HCT116 (cell line): ENCODE measurements at regions not wholly inside any gene's neighbourhood (a gene's known extent, or its start where the extent isn't known, plus 50 kb on each side); places are given as distances from the start of the nearest gene placed in this dataset.

Source experiments
- ATAC-seq: fragments of 200-7000 bp; cut with Tn5 transposase; 2 replicates; pipeline ENCODE4 v1.9.1; 2020; ENCODE audit warnings: mild to moderate bottlenecking, moderate library complexity
- BruUV-seq: library from RNA; stranded (reverse); fragments of 400-500 nt; replicated peaks from 2 replicates; lab custom pipeline; 2021; lab: Mats Ljungman, UMichigan
- CTCF ChIA-PET: fragments of 300-600 bp; sonication (Branson Sonifier 250); formaldehyde crosslinking; loops from one replicate; lab custom pipeline; 2021; ENCODE audit warnings: antibody characterized with exemption; lab: Charles Lee
- POLR2A ChIA-PET: fragments of 300-600, 350-600 bp; sonication (Branson Sonifier 250); formaldehyde crosslinking; loops from one replicate; lab custom pipeline; 2021; ENCODE audit warnings: antibody characterized with exemption; lab: Charles Lee
- RAD21 ChIA-PET, 2 experiments: fragments of 300-600 bp; sonication (Branson Sonifier 250); formaldehyde crosslinking; loops; one replicate each; lab custom pipeline; 2023; ENCODE audit warnings: low total read pairs in 2 of 2; ENCODE audit not compliant: uncharacterized antibody in 2 of 2, unreplicated experiment in 2 of 2, low non-redundant PET in 1 of 2; lab: Charles Lee
- DNase-seq: peaks from one replicate; pipeline ENCODE4 v3.0.0-alpha.2; 2010; ENCODE audit warnings: low read depth, low spot score
- H2AFZ ChIP-seq: fragments of 200-600 bp; shearing (Covaris generic), sonication (generic); 2 replicates; pipeline ENCODE4 v1.6.1; 2017; ENCODE audit warnings: low read depth, mixed run types, mixed read lengths, antibody characterized with exemption, low read length; ENCODE audit not compliant: poor library complexity, severe bottlenecking
- H3K27ac ChIP-seq: 2 replicates; pipeline ENCODE4 v1.5.1; 2012; ENCODE audit warnings: low read depth, low read length
- H3K27me3 ChIP-seq: fragments of 200-600 bp; sonication (generic); 2 replicates; pipeline ENCODE4 v1.6.1; 2016; ENCODE audit warnings: mixed run types, low read length, mixed read lengths; ENCODE audit not compliant: insufficient read depth
- H3K36me3 ChIP-seq, 2 experiments: fragments of 200-500 bp in 1 of 2; fragments of 200-600 bp in 1 of 2; sonication (Bioruptor generic) in 1 of 2; sonication (generic) in 1 of 2; 2 replicates each; pipeline versions ENCODE4 v1.5.1 to v1.6.1; 2014 to 2016; ENCODE audit warnings: low read length in 2 of 2, inconsistent platforms in 1 of 2, mixed read lengths in 1 of 2, mixed run types in 1 of 2; ENCODE audit not compliant: insufficient read depth in 2 of 2, control insufficient read depth in 1 of 2
- H3K4me1 ChIP-seq, 2 experiments: fragments of 200-600 bp in 1 of 2; sonication (generic) in 1 of 2; 2 replicates each; pipeline versions ENCODE4 v1.5.1 to v1.6.1; 2012 to 2017; ENCODE audit warnings: low read length in 2 of 2, inconsistent platforms in 1 of 2, mild to moderate bottlenecking in 1 of 2, mixed read lengths in 1 of 2, mixed run types in 1 of 2, moderate library complexity in 1 of 2; ENCODE audit not compliant: insufficient read depth in 2 of 2, control insufficient read depth in 1 of 2
- H3K4me2 ChIP-seq: fragments of 200-600 bp; sonication (generic); 2 replicates; pipeline ENCODE4 v1.6.1; 2017; ENCODE audit warnings: mixed run types, low read length, mixed read lengths
- H3K4me3 ChIP-seq, 2 experiments: fragments of 200-600 bp in 1 of 2; sonication (generic) in 1 of 2; replicated peaks in 1 of 2; 2 replicates each; pipeline ENCODE4 v1.5.1; 2011 to 2016; ENCODE audit warnings: low read length in 2 of 2, control low read depth in 1 of 2, low read depth in 1 of 2, mild to moderate bottlenecking in 1 of 2, mixed read lengths in 1 of 2, mixed run types in 1 of 2
- H3K79me2 ChIP-seq: fragments of 200-600 bp; sonication (generic); 2 replicates; pipeline ENCODE4 v1.6.1; 2017; ENCODE audit warnings: mild to moderate bottlenecking, mixed run types, low read length, moderate library complexity, mixed read lengths; ENCODE audit not compliant: insufficient read depth
- H3K9ac ChIP-seq: fragments of 200-600 bp; sonication (generic); 2 replicates; pipeline ENCODE4 v1.6.1; 2016; ENCODE audit warnings: low read length, mixed read lengths
- H3K9me2 ChIP-seq: fragments of 200-600 bp; sonication (generic), shearing (Covaris generic); 2 replicates; pipeline ENCODE4 v1.6.1; 2017; ENCODE audit warnings: mixed run types, mild to moderate bottlenecking, moderate library complexity; ENCODE audit not compliant: insufficient read depth
- H3K9me3 ChIP-seq, 2 experiments: fragments of 200-500 bp in 1 of 2; fragments of 200-600 bp in 1 of 2; sonication (Bioruptor generic) in 1 of 2; sonication (generic) in 1 of 2; 2 replicates each; pipeline ENCODE4 v1.6.1; 2014 to 2017; ENCODE audit warnings: low read length in 2 of 2, mixed read lengths in 2 of 2, inconsistent platforms in 1 of 2, low read depth in 1 of 2, mild to moderate bottlenecking in 1 of 2, mixed run types in 1 of 2, moderate library complexity in 1 of 2; ENCODE audit not compliant: control insufficient read depth in 1 of 2, insufficient read depth in 1 of 2
- H4K20me1 ChIP-seq: fragments of 200-600 bp; sonication (generic), shearing (Covaris generic); 2 replicates; pipeline ENCODE4 v1.6.1; 2017; ENCODE audit warnings: mixed run types, mild to moderate bottlenecking, moderate library complexity; ENCODE audit not compliant: insufficient read depth
- ATF3 ChIP-seq: IDR thresholded peaks from 2 replicates; pipeline ENCODE4 v1.6.1; 2012
- CBX3 ChIP-seq: IDR thresholded peaks from 2 replicates; pipeline ENCODE4 v1.6.1; 2012; ENCODE audit warnings: low read depth
- CEBPB ChIP-seq: IDR thresholded peaks from 2 replicates; pipeline ENCODE4 v1.6.1; 2012; ENCODE audit warnings: low read depth
- EGR1 ChIP-seq: IDR thresholded peaks from 2 replicates; pipeline ENCODE4 v1.6.1; 2012; ENCODE audit warnings: low read depth
- EZH2 ChIP-seq: fragments of 200-600 bp; sonication (generic); IDR thresholded peaks from 2 replicates; pipeline ENCODE4 v1.6.1; 2017; ENCODE audit warnings: antibody characterized with exemption, mixed run types
- JUND ChIP-seq: IDR thresholded peaks from 2 replicates; pipeline ENCODE4 v1.6.1; 2012
- POLR2A ChIP-seq: IDR thresholded peaks from 2 replicates; pipeline ENCODE4 v1.7.0; 2011; ENCODE audit warnings: borderline replicate concordance; ENCODE audit not compliant: insufficient read depth, insufficient read length; ENCODE audit errors: extremely low read depth
- POLR2AphosphoS5 ChIP-seq: IDR thresholded peaks from 2 replicates; pipeline ENCODE4 v1.6.1; 2011; ENCODE audit warnings: mild to moderate bottlenecking, low read depth, low read length, moderate library complexity
- SIN3A ChIP-seq: IDR thresholded peaks from 2 replicates; pipeline ENCODE4 v1.6.1; 2012; ENCODE audit warnings: low read depth
- SP1 ChIP-seq: IDR thresholded peaks from 2 replicates; pipeline ENCODE4 v1.6.1; 2012; ENCODE audit warnings: low read depth
- SRF ChIP-seq: IDR thresholded peaks from 2 replicates; pipeline ENCODE4 v1.6.1; 2012; ENCODE audit warnings: low read depth
- YY1 ChIP-seq: IDR thresholded peaks from 2 replicates; pipeline ENCODE4 v1.6.1; 2011; ENCODE audit warnings: low read length, low read depth, moderate library complexity, mild to moderate bottlenecking; ENCODE audit not compliant: insufficient replicate concordance; ENCODE audit errors: extremely low read depth
- ZBTB33 ChIP-seq: IDR thresholded peaks from 2 replicates; pipeline ENCODE4 v1.6.1; 2011; ENCODE audit warnings: mild to moderate bottlenecking, low read length, moderate library complexity; ENCODE audit not compliant: insufficient replicate concordance; ENCODE audit errors: extremely low read depth
- ZFX ChIP-seq: fragments of 450-650 bp; IDR thresholded peaks from 2 replicates; pipeline ENCODE4 v1.6.1; 2017
- intact Hi-C: fragments of 100-400 bp; cut with micrococcal nuclease; formaldehyde crosslinking; loops from 2 replicates; pipeline ENCODE4 v1.10.0; 2022
- TF ChIP-seq, protein P1 (sequence below): IDR thresholded peaks from 2 replicates; pipeline ENCODE4 v1.6.1; 2012; ENCODE audit warnings: low read depth

DNA sequence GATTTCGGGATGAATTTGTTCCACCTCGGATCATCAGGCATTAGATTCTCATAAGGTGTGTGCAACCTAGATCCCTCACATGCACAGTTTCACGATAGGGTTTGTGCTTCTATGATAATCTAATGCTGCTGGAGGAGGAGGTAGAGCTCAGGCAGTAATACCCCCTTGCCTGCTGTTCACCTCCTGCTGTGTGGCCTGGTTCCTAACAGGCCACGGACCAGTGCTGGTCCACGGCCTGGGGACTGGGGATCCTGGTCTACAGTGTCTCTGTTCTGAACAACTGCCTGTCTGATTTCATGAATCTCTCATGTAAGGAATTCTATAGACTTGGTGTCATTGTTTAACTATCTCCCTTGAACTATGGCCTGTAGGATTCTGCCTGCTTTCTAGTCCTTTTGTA lies 269.9 kb downstream of the SPRY1 start:
- no peaks in the 10 kb centered on the region for H3K27me3 ChIP-seq
- no TSS peak for BruUV-seq
- ChIA-PET POLR2A (no interaction called here), RAD21 (no interaction called here), CTCF (no interaction called here)
- DNase-seq, result no peak
- TF ChIP-seq CEBPB (no peak), SIN3A (no peak), JUND (no peak), YY1 (no peak), EZH2 (no peak), EGR1 (no peak), ATF3 (no peak), CBX3 (no peak), SP1 (no peak), POLR2A (no peak), SRF (no peak), ZFX (no peak), ZBTB33 (no peak), POLR2AphosphoS5 (no peak)
- TF ChIP-seq, protein P1, sequence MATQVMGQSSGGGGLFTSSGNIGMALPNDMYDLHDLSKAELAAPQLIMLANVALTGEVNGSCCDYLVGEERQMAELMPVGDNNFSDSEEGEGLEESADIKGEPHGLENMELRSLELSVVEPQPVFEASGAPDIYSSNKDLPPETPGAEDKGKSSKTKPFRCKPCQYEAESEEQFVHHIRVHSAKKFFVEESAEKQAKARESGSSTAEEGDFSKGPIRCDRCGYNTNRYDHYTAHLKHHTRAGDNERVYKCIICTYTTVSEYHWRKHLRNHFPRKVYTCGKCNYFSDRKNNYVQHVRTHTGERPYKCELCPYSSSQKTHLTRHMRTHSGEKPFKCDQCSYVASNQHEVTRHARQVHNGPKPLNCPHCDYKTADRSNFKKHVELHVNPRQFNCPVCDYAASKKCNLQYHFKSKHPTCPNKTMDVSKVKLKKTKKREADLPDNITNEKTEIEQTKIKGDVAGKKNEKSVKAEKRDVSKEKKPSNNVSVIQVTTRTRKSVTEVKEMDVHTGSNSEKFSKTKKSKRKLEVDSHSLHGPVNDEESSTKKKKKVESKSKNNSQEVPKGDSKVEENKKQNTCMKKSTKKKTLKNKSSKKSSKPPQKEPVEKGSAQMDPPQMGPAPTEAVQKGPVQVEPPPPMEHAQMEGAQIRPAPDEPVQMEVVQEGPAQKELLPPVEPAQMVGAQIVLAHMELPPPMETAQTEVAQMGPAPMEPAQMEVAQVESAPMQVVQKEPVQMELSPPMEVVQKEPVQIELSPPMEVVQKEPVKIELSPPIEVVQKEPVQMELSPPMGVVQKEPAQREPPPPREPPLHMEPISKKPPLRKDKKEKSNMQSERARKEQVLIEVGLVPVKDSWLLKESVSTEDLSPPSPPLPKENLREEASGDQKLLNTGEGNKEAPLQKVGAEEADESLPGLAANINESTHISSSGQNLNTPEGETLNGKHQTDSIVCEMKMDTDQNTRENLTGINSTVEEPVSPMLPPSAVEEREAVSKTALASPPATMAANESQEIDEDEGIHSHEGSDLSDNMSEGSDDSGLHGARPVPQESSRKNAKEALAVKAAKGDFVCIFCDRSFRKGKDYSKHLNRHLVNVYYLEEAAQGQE, result no peak
- intact Hi-C loops, result no loop called here
- no peak overlapping the region for H3K27ac ChIP-seq
- no peaks in the 10 kb centered on the region for H3K9me3 ChIP-seq
- no peaks in the 10 kb centered on the region for H3K79me2 ChIP-seq
- no peak overlapping the region for H3K9ac ChIP-seq
- H3K4me1 ChIP-seq, result no peaks in the 10 kb centered on the region
- H3K36me3 ChIP-seq, result no peaks in the 10 kb centered on the region
- H3K4me2 ChIP-seq, result no peak overlapping the region
- H4K20me1 ChIP-seq, result no peaks in the 10 kb centered on the region
- no peak for ATAC-seq
- no peak overlapping the region for H3K4me3 ChIP-seq
- H2AFZ ChIP-seq, result no peak overlapping the region
- H3K9me2 ChIP-seq, result no peaks in the 10 kb centered on the region
